ENCODE measurements at regions not wholly inside any gene's neighbourhood (a gene's known extent, or its start where the extent isn't known, plus 50 kb on each side); places are given as distances from the start of the nearest gene placed in this dataset.

DNA sequence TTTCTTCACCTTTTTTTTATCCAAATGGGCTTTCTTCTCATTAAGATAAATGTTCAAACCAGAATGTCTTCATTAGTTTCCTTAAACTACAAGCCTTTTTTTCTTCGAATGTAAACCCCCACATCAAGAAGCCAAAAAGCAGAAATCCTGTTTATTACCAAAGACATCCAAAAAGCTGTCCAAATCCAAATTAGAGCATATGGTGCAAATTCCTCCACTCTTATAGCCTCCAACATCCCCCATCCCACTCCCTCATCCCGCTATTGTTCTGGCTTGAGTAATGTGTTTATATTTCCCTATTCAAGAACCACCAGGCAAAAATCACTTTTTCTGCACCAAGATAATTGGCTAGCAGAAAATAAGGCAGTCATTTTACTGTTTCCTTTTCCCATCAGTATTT lies 315.1 kb upstream of the ADGRL3 start:
- TF ChIP-seq EZH2 (IDR thresholded peaks at IDR 0.05; ENCODE audit: low read length, unreplicated experiment) (no peak), EZH2phosphoT487 (IDR thresholded peaks at IDR 0.05; ENCODE audit: borderline replicate concordance, low read length) (no peak)
- TF ChIP-seq, protein P1, sequence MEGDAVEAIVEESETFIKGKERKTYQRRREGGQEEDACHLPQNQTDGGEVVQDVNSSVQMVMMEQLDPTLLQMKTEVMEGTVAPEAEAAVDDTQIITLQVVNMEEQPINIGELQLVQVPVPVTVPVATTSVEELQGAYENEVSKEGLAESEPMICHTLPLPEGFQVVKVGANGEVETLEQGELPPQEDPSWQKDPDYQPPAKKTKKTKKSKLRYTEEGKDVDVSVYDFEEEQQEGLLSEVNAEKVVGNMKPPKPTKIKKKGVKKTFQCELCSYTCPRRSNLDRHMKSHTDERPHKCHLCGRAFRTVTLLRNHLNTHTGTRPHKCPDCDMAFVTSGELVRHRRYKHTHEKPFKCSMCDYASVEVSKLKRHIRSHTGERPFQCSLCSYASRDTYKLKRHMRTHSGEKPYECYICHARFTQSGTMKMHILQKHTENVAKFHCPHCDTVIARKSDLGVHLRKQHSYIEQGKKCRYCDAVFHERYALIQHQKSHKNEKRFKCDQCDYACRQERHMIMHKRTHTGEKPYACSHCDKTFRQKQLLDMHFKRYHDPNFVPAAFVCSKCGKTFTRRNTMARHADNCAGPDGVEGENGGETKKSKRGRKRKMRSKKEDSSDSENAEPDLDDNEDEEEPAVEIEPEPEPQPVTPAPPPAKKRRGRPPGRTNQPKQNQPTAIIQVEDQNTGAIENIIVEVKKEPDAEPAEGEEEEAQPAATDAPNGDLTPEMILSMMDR (conservative IDR thresholded peaks at IDR 0.05; ENCODE audit: low read depth, low read length) = no peak

Data from PC-3 (cell line).